ENCODE measurements at regions not wholly inside any gene's neighbourhood (a gene's known extent, or its start where the extent isn't known, plus 50 kb on each side); places are given as distances from the start of the nearest gene placed in this dataset.
A peak's percentile ranks its signal among the peaks of the same experiment; 100 is the strongest.

GRCh38 chrX:45852884-45853283 lies 652.2 kb upstream of the DIPK2B start:
- DNase-seq = no peak

- peak; percentile 68 for DNase-seq
Observed at GRCh38 chrX:45851434-45851991, 650.8 kb upstream of the DIPK2B start.

GRCh38 chrX:45850775-45851433 lies 650.2 kb upstream of the DIPK2B start:
- peak; percentile 11 for DNase-seq

GRCh38 chrX:45850197-45850774 lies 649.6 kb upstream of the DIPK2B start:
- DNase-seq = no peak

- peak; percentile 15 for DNase-seq
Observed at GRCh38 chrX:45849261-45849862, 648.7 kb upstream of the DIPK2B start.

- no peak for DNase-seq
Observed at GRCh38 chrX:45847961-45848360, 647.3 kb upstream of the DIPK2B start.

- DNase-seq = no peak
Observed at GRCh38 chrX:45846328-45846727, 645.7 kb upstream of the DIPK2B start.

- no peak for DNase-seq
Observed at GRCh38 chrX:45845142-45845541, 644.5 kb upstream of the DIPK2B start.

- no peak for DNase-seq
Observed at GRCh38 chrX:45843518-45843917, 642.8 kb upstream of the DIPK2B start.

- DNase-seq = no peak
Observed at GRCh38 chrX:45842926-45843315, 642.2 kb upstream of the DIPK2B start.

- DNase-seq = no peak
Observed at GRCh38 chrX:45842207-45842925, 641.7 kb upstream of the DIPK2B start.

GRCh38 chrX:45840411-45840950 lies 639.8 kb upstream of the DIPK2B start:
- no peak for DNase-seq

- DNase-seq = no peak
Observed at GRCh38 chrX:45830343-45830742, 629.7 kb upstream of the DIPK2B start.

- DNase-seq = peak; percentile 6
Observed at GRCh38 chrX:45824471-45824870, 623.8 kb upstream of the DIPK2B start.

- no peak for DNase-seq
Observed at GRCh38 chrX:45823536-45823935, 622.9 kb upstream of the DIPK2B start.

GRCh38 chrX:45822124-45822523 lies 621.4 kb upstream of the DIPK2B start:
- DNase-seq = no peak

GRCh38 chrX:45818913-45819312 lies 618.2 kb upstream of the DIPK2B start:
- DNase-seq = no peak

GRCh38 chrX:45815441-45815840 lies 614.8 kb upstream of the DIPK2B start:
- no peak for DNase-seq

- DNase-seq = no peak
Observed at GRCh38 chrX:45811326-45811725, 610.6 kb upstream of the DIPK2B start.

GRCh38 chrX:45807572-45808425 lies 607.1 kb upstream of the DIPK2B start:
- no peak for DNase-seq

GRCh38 chrX:45806410-45807121 lies 605.9 kb upstream of the DIPK2B start:
- peak; percentile 6 for DNase-seq

GRCh38 chrX:45804276-45804675 lies 603.6 kb upstream of the DIPK2B start:
- DNase-seq = no peak
